Heart left ventricle (tissue), 16 donors: ENCODE measurements at regions not wholly inside any gene's neighbourhood (a gene's known extent, or its start where the extent isn't known, plus 50 kb on each side); places are given as distances from the start of the nearest gene placed in this dataset.

Experiments used
- ATAC-seq, 4 donors: fragments of 200-7000 bp; cut with Tn5 transposase; one replicate each; pipeline ENCODE4 v1.9.1; 2020 to 2022; ENCODE audit warnings: moderate library complexity in 4 of 4, mild to moderate bottlenecking in 3 of 4, moderate number of reproducible peaks in 1 of 4
- DNase-seq, 5 donors: peaks; one replicate each; pipeline ENCODE4 v3.0.0-alpha.2; 2020
- H3K27ac ChIP-seq, 12 donors: fragments of 200-600 bp; sonication (generic) in 4 of 12; one replicate each; pipeline versions ENCODE4 v1.5.0 to v1.8.0; 2016 to 2022; ENCODE audit warnings: mild to moderate bottlenecking in 2 of 12
- H3K27me3 ChIP-seq, 9 donors: fragments of 200-600 bp; sonication (generic) in 2 of 9; one replicate each; pipeline versions ENCODE4 v1.5.1 to v1.8.0; 2016 to 2022; ENCODE audit warnings: mild to moderate bottlenecking in 3 of 9
- H3K36me3 ChIP-seq, 9 donors: fragments of 200-600 bp; sonication (generic) in 2 of 9; one replicate each; pipeline versions ENCODE4 v1.5.0 to v1.8.0; 2018 to 2022; ENCODE audit warnings: mild to moderate bottlenecking in 2 of 9
- H3K4me1 ChIP-seq, 12 donors: fragments of 200-600 bp; sonication (generic) in 4 of 12; one replicate each; pipeline versions ENCODE4 v1.5.0 to v1.8.0; 2016 to 2022; ENCODE audit warnings: mild to moderate bottlenecking in 3 of 12
- H3K4me3 ChIP-seq, 12 donors: fragments of 200-600 bp; sonication (generic) in 4 of 12; one replicate each; pipeline versions ENCODE4 v1.5.0 to v1.8.0; 2017 to 2022; ENCODE audit warnings: mild to moderate bottlenecking in 9 of 12, moderate library complexity in 4 of 12
- H3K9me3 ChIP-seq, 12 donors: fragments of 200-600 bp; sonication (generic) in 4 of 12; one replicate each; pipeline versions ENCODE4 v1.5.0 to v1.8.0; 2016 to 2022; ENCODE audit warnings: mild to moderate bottlenecking in 1 of 12
- CTCF ChIP-seq, 12 donors: fragments of 200-600 bp; sonication (generic) in 4 of 12; IDR thresholded peaks; one replicate each; pipeline versions ENCODE4 v1.5.0 to v1.8.0; 2018 to 2022; ENCODE audit warnings: antibody characterized with exemption in 12 of 12, mild to moderate bottlenecking in 5 of 12
- POLR2A ChIP-seq, 2 donors: fragments of 450-650 bp; IDR thresholded peaks; one replicate each; pipeline ENCODE4 v1.6.1; 2017; ENCODE audit warnings: antibody characterized with exemption in 2 of 2, mild to moderate bottlenecking in 2 of 2, moderate library complexity in 2 of 2
- WGBS, 4 donors: extraction: QIAGEN DNeasy Blood & Tissue Kit in 2 of 4; methylation state at CpG; one replicate each; pipeline versions ENCODE4 v1.1.5 to v1.1.7; 2013 to 2018; 5-methylcytosine and 5-hydroxymethylcytosine counted together
- intact Hi-C, 10 donors: fragments of 100-400 bp; cut with DNase I; formaldehyde crosslinking; loops; one replicate each; pipeline versions ENCODE4 v1.11.1 to v1.14.2; 2022
- donor health status: ischemic (EF 13 %, LVEDD 7.1; RV severe dilation, severe dysfunction).
- donor health status: healthy with polysubstance abuse.
- donor health status: DM: no; HTN: yes; CAD: no.
- donor health status: DM: no; HTN: no; CAD: no.
- donor health status: ischemic (EF 25% LVEDD 6.9; RV normal size, moderate dysfunction).
- donor health status: ischemic (EF 25% LVEDD 5.7; RV mildly dilated, moderate dysfunction).
- donor health status: healthy.
- donor health status: DM: yes; HTN: yes; CAD: no.
- donor health status: ischemic (EF 35%, LVEDD 5.7; RV mildly dilated, moderate dysfunction).
- donor health status: nonischemic (EF 11% LVEDD 7.7; RV severe dilation, severe dysfunction).
- donor health status: DM: yes; HTN: yes; CAD: no.
- donor health status: PGD.
- donor health status: ischemic (EF 29% LVEDD 5.4; RV normal size, mild dysfunction).
- donor health status: nonischemic (EF 23%, LVEDD 6.1; RV moderate dilation, normal function).

- Histone ChIP-seq H3K4me3 (no peak overlapping the region), H3K27ac (peak overlapping the region in 5 of 12 donors; percentile 1 to 85 (median 26)), H3K36me3 (no peaks in the 10 kb centered on the region), H3K9me3 (no peaks in the 10 kb centered on the region), H3K4me1 (peaks cover 0 to 33% (median 3%) of the 10 kb centered on the region in 12 donors), H3K27me3 (no peaks in the 10 kb centered on the region)
- ATAC-seq = peak in 2 of 4 donors; percentile 26 to 43
- TF ChIP-seq CTCF (IDR thresholded peaks at IDR 0.05) (peak; percentile 25 to 60 (median 37)), POLR2A (IDR thresholded peaks at IDR 0.05) (no peak)
- WGBS, 4 donors = 84 to 93% (median 87%) methylated on average over 8 to 11 of the region's 11 CpGs
- DNase-seq = peak in 1 of 5 donors; percentile 41
- intact Hi-C loops = loop anchor here in 7 of 10 donors (1.0 to 10.0 kb wide), 4 partner anchors 108 to 111 kb away; no protein-coding TSS in a partner anchor
Observed at GRCh38 chr11:10623797-10624761, 55.6 kb upstream of the LYVE1 start.

GRCh38 chr11:10622957-10623791 is 54.7 kb upstream of the LYVE1 start:
- DNase-seq (peak; percentile 36 to 73 (median 57)), ATAC-seq (peak; percentile 53 to 81 (median 74))
- H3K27ac ChIP-seq = peak overlapping the region in 4 of 12 donors; percentile 24 to 85 (median 58)
- TF ChIP-seq CTCF (IDR thresholded peaks at IDR 0.05) (no peak), POLR2A (IDR thresholded peaks at IDR 0.05) (no peak)
- H3K4me1 ChIP-seq = peaks cover 0 to 42% (median 3%) of the 10 kb centered on the region in 12 donors
- no peaks in the 10 kb centered on the region for H3K27me3 ChIP-seq
- no peak overlapping the region for H3K4me3 ChIP-seq
- intact Hi-C loops = loop anchor here in 2 of 10 donors (5.0 to 10.0 kb wide), 2 partner anchors 109 to 112 kb away; no protein-coding TSS in a partner anchor
- no peaks in the 10 kb centered on the region for H3K36me3 ChIP-seq
- H3K9me3 ChIP-seq = no peaks in the 10 kb centered on the region
- 74 to 79% (median 77%) methylated on average over 12 of the region's 12 CpGs for WGBS, 4 donors

- no peaks in the 10 kb centered on the region for H3K9me3 ChIP-seq
- no peak for TF ChIP-seq CTCF (IDR thresholded peaks at IDR 0.05)
- no peak for TF ChIP-seq POLR2A (IDR thresholded peaks at IDR 0.05)
- H3K27ac ChIP-seq = peak overlapping the region in 1 of 12 donors; percentile 74
- WGBS, 4 donors = 81 to 89% (median 86%) methylated on average over 2 of the region's 2 CpGs
- H3K4me3 ChIP-seq = no peak overlapping the region
- H3K4me1 ChIP-seq = peaks cover 0 to 51% (median 3%) of the 10 kb centered on the region in 12 donors
- DNase-seq (no peak), ATAC-seq (no peak)
- no peaks in the 10 kb centered on the region for H3K27me3 ChIP-seq
- intact Hi-C loops = loop anchor here in 2 of 10 donors (5.0 to 10.0 kb wide), 2 partner anchors 110 to 113 kb away; no protein-coding TSS in a partner anchor
- H3K36me3 ChIP-seq = no peaks in the 10 kb centered on the region
Observed at GRCh38 chr11:10622108-10622507, 53.6 kb upstream of the LYVE1 start.
